ENCODE measurements at regions not wholly inside any gene's neighbourhood (a gene's known extent, or its start where the extent isn't known, plus 50 kb on each side); places are given as distances from the start of the nearest gene placed in this dataset.

DNA sequence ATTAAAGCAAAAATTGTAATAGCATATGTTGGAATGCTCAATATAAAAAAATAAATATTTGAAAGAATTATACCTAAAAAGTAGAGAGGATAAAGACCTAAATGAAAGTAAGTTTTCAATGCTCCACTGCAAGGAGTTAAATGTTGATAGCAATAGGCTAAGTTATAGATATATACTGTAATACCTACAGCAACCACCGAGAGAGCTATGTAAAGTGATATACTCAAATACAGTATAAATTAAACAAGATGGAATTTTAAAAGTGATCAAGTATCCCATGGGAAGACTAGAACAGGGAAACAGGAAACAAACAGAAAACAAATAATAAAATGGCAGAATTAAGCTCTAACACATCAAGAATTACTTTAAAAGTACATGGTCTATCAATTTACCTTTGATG, 73.9 kb downstream of the CASP3 start:
- no peak for DNase-seq

DNA sequence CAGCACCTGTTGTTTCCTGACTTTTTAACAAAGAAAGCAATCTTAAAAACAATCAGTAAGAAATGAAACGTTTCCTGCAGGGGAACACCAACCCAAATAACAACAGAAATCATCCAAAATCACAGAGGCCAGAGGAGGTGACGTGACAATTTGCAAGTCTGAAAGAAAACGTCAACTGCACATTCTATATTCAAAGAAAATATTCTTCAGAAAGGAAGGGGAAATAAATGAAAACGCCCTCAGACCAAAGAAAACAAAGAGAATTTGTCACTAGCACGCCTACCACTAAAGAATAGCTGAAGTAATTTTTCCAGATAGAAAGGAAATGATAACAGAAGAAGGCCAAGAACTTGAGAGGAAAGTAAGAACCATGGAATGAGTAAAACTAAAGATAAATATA, 74.4 kb downstream of the CASP3 start:
- no peak for DNase-seq

DNA sequence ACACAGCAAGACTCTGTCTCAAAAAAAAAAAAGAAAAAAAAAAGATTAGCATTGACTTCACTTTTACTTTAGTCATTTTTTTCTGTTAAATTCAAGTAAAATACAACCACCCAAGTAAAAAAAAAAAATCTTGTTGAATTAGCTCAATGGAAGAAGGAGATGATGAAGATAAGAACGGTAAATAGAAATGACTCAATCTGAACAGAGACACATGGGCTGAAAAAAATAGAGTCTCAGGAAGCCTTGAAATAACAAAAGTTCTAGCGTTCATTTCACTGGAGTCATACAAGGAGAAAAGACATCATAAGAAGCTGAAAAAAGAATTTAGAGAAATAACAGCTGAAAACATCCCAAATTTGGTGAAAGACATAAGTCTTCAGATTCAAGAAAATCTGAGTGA, 75.5 kb downstream of the CASP3 start:
- no peak for DNase-seq

DNA sequence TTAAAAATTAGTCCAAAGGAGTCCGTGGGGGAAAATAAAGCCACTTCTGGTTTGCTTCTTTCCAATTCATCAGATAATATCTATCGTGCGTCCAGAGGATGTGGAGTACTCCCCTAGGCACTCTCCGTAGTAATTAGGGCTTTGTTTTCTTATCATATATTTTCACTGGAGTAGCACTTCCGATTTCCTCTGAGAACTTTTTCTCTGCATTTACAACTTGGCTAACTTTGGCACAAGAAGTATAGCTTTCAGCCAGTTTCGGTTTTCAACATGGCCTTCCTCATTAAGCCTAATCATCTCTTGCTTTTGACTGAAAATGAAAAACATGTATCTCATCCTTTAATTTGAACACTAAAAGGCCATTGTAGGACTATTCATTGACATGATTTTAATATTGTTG, 80.5 kb downstream of the CASP3 start:
- DNase-seq, result no peak

DNA sequence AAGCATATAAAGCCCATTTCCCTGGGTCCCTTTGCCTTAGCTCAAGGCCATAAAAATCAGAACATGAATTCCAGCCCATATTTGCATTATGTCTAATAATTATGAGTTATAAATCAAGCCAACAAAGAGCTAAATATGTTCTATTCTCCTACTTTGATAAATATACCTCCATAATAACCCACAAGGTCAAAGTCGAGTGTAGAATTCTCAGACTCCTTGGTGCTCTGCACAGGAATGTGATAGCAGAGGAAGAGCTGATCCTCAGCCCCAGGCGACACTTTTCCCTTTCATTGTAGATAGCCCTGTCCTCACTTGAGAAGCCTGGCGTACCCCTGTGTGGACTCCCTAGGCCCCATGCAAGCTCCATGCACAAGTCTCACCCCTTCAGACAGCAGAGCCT, 85.6 kb downstream of the CASP3 start:
- DNase-seq, result no peak

DNA sequence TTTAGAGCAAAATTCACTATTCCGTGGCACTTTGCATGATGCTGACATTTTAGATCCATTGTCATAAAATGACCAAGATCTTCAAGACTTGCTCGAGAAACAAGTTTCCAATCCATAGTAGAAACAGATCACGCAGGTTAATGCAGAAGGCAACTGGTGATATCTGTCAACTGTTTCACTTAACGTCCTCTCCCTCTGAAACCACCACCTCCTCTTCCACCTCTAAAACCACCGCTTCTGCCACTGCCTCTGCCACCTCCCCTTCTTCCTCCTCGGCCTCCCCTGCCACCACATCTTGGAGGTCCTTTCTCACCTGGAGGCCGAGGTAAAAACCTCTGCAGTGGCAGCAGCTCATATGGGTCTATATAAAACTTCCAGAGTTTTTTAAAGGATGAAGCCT, 84.6 kb upstream of the IRF2 start:
- DNase-seq, result no peak

DNA sequence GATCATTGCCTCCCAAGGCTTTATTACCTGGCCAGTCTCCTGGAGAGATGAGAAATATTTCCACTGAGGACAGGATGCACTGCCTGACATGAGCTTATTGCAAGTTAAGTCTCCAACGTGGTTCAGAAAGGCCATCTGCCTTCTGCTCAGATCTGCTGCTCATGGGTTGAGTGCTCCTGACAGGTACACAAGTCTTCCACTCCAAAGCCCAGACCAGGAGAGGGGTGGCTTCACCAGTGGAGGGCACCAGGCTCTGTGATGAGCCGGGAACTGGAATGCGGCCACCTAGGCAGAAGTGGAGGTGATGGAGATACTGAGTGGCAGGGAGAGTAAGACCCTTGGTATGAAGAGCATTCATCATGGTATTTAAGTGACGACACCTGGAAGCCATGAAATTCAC, 79.5 kb upstream of the IRF2 start:
- DNase-seq, result no peak

DNA sequence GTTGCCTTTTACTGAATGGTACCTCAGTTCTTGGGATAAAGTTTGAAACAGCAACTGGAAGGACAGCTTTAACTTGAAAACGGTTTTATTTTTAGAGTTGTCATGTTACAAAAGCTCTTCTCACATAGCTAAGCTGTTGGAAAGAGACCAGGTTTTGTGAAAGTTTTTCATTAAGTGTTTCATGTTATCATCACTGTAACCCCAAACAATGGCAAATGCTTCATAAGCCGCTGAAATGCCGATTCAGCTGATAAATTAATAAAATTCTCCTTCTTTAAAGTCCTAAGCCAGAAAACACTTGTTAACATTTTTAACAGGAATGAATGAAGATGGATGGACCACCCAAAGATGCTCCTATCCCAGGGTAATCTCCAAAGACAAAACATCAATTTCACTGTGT, 76.1 kb upstream of the IRF2 start:
- no peak for DNase-seq

DNA sequence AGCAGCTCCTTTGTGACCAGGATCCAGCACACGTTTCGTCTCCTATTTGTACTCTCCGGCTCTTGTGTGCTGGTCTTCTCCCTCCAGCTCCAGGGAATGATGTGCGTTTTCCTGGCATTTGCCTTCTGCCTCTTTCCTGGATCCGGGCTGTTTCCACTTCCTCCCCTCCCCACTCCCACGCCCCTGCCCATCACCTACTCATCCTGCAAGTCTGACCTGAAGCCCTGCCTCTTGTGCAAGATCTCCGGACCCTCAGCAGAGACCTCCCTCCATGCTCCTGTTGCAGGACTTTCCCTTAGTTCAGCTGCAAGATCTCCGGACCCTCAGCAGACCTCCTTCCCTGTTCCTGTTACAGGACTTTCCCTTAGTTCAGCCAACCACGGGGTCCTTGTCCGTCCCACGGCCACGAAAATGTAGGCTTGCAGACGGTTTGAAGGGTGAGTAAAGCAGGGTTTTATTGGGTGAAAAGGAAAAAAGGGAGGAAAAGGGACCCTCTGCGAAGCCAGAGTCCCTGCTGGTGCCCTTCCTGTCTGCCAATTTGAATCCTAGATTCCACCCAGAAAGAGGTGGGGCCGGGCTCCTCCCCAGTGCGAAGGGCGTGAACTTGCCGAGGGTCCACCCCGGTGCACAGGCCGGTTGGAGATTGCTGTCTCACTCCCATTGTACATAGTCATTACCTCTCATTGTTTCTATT, 74.4 kb upstream of the IRF2 start:
- DNase-seq, result no peak

DNA sequence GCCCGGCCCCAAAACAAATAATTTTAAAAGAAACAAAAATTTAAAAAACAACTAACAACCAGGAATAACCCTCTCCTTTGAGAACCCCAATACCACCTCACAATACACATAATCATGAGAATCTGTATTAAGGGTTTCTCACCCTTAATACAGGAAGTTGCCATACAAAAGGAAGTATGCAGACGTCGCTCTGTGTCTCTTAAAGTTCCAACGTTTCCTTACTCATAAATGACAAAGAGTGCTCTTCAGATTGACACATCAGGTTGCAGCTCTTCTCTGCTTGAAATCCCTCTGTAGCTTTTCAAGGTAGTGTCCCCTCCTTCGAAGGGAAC, 73.9 kb upstream of the IRF2 start:
- DNase-seq, result no peak

DNA sequence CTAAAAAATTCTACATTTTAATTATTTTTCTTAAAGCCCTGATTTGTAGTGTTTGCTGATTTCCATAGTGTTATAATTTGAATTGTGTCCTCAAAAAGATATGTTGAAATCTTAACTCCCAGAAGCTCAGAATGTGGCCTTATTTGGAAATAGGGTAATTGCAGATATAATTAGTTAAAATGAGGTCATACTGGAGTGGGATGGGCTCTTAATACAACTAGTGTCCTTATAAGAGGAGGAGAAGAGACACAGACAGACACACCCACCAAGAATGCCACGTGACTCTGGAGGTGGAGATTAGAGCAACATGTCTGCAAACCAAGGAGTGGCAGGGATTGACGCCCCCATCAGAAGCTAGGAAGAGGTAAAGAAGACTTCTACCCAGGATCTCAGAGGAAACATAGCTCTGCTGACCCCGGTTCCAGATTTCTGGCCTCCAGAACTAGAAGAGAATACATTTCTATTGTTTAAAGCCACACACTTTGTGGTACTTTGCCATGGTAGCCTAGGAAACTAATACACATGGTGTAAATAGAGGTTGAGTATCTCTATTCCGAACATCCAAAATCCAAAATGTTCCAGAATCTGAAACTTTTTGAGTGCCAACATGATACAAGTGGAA, 70.5 kb upstream of the IRF2 start:
- no peak for DNase-seq

DNA sequence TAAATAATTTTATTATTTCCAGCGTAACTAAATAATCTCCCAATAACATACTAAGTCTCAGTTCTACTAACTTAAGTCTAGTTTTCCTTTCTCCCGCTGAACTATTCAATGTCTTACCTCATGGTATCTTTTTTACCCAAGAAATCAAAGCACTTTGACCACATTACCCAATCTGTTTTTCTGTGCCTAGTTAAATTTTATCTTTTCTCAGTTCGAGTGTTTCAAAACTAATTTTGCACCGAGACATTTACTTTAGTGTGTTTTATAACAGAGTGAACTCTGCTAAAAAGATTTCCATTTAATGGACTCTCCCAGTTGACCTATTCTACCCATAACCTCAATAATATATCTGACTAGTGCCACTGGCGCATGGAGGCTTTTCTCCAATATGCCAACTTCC, 67.6 kb upstream of the IRF2 start:
- no peak for DNase-seq

DNA sequence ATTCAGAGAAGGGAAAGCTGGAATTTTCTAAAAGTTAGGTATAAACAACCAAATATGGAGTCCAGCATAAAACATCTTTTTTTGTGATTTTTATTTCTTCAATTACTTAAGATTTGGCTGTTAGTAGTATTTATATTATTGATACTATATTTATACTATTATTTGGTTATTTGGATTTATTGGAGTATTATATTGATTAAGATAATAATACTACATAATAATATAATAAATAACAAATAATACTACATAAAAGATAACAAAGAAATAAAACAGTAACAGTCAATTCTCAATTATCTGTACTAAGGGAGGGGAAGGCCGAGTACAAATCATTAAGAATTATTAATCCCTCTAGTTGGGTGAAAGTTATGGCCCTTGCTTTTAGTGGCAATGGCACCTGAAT, 66.0 kb upstream of the IRF2 start:
- no peak for DNase-seq

DNA sequence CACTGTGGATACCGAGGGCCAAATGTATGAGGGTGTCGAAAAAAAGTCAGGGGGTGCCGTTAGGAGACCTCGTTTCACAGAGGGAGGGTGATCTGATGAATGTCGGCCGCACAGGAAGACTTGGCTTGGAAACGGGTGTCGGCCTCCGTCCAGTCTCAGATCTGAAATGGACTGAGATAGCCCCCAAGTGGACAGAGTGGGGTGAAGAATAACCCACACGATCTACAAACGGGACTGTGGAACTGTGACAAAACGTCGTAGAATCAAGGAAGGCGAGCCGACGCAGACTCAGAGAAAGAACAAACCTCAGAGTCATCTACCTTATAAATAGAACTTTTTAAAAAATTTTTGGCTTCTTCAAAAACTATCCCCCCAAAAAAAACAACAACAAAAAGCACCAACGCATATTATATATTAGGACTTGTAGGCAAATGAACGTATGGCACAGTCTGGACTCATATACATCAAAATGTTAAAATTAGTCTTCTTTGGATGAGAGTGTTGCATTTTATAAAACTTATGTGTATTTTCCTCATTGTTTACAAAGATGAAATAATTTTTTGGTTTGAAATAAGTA, 63.8 kb upstream of the IRF2 start:
- DNase-seq, result peak in 1 of 2 experiments; percentile 38

DNA sequence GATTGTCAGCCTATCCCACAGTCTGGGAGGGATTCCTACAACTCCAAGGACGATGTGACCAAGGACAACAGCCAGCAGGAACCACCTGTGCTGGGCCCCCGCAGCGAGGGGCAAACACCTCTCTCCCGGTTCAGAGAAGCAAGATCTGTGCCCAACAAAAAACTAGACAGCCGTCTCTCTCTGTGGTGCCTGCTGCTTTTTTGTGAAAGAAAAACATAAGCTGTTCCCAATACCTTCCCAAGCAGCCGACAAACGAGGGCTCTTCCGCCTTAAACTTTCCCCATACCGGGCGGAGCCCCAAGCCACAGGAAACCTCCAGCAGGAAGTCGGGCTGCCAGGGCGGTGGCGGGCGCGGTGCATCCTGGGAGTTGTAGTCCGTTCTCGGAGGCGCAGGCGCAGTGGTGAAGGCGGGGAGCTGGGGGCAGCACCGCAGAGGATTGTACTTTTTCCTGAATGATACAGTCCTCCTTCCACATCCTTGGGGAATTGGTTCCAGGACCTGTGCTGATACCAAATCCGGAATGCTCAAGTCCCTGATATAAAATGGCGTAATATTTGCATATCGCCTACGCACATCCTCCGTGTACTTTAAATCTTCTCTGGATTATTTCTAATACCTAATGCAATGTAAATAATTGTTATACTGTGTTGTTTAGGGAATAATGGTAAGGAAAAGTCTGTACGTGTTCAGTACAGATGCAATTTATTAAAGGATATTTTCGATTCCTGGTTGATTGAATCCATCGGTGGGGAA, 63.1 kb upstream of the IRF2 start:
- peak; percentile 71 to 93 for DNase-seq

DNA sequence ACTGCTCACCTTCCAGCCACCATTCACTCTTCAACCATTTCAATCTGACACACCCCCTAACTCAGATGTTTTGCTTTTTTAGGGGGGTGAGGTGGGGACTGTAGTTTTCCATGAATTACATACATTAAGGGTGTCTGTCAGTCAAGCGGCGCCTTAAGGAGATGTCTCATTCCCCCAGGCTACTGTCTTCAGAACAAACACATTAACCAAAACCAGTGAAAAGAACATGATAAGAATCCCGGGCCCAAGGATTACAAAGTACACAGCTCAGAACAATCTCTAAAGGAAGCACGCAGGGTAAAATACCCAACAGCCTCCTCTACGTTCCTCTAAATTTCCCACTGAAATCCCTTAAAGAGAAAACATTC, 62.5 kb upstream of the IRF2 start:
- DNase-seq, result no peak

DNA sequence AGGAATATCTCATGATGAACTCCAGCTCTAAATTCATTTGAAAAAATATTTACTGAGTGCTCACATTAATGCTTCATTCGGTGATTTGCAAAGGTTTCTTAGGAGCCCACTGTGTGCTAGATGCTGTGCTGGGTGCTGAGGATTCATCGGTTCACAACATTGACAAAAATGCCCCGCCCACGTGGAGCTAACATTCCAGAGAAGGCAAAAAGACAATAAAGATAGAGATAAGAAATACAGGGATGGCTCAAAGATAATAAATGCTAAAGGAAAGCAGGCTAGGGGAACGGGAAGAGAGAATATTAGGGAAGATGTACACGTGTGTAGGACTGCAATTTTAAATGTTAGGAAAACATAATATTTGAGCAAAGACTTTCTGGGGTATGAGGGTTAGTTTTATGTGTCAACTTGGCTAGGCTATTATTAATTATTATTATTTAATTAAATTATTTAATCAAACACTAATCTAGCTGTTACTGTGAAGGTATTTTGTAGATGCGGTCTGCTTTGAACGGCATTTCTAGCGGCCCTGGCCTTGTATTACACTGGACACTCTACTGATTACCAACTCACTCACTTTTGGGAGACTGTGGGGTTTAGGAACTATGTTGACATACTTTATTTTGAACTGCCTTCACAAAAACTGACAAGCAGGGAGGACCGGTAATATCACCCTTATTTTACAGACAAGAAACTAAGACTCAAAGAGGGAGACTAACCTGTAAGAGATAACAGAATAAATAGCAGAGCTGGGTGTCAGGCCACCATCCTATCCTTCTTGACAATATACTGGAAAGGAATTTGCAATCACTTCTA, 61.9 kb upstream of the IRF2 start:
- DNase-seq, result no peak

DNA sequence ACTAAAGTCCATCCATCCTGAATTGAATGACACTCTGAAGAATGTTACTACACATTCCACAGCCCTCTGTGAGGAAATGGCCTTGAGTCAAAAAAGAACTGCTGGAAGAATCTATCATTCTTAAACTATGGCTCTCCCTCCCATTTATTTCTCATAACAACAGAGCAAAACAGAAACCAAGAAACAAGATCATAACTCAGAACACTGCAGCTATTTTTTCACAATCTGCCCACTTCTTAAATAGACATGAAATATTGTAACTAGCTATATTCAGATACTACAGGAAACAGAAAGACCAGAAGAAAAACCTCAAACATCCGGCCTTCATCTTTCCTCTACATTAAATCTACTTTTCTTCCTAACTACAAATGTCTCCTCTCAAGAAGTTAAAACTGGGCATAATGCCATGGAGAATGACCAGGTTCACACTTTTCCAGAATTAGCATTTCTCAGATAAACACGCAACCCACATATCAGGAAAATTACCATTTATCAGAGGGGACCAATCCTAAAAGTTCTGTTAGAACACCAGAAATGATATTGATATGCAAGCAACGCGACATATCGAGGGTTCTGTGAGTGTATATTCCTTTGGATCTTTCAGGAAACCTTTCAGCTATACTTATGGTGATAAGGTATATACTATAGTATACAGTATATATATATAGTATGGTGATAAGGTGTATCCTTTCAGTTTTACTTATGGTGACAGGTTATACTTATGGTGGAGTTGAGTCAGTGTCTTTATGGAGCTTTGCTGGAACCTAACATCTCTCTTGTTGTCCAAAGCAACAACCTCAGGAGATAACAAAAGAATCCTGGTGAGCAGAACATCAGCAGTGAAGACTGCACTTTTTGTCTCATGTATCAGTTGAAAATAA, 60.4 kb upstream of the IRF2 start:
- no peak for DNase-seq

DNA sequence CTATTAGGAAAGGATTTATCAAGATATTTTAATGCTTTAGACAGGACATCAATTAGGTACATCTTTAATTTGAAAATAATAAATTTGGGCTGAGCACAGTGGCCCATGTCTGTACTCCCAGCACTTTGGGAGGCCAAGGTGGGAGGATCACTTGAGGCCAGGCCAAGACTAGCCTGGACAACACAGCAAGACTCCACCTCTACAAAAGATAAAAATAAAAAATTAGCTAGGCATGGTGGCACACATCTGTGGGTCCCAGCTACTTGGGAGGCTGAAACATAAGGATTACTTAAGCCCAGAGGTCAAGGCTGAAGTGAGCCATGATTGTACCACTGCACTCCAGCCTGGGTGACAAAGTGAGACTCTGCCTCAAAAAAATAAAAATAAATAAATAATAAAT, 59.6 kb upstream of the IRF2 start:
- no peak for DNase-seq

DNA sequence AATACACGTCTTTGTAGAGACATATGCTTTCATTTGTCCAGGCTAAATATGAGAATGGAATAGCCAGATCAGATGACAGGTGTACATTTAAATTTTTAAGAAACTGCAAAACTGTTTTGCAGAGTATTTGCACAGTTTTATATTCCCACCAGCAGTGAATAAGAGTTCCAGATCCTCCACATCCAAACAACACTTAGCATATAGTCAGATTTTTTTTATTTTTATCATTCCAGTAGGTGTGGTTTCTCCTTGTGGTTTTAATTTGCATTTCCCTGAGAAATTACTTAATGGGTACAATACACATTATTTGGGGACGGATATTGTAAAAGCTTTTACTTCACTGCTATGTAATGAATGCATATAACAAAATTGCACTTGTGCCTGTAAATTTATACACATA, 56.7 kb upstream of the IRF2 start:
- DNase-seq, result no peak

DNA sequence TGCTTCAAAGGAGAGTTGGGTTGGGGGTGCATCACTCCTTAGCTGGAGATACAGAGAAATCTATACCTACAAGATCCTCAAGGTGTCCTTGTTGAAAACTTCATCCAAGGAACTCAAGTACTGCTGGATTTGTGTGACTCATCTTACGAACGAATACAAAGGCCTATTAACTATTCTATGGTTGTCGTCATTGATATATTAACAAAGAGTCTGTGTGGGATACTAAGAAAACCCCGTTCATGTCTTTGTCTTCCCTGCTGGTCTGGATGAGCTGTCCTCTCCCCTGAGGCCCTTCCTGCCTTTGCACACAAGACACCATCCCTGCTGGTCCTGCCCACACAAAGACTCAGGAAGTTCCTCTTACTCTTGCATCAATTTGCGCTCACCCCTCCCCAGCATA, 54.9 kb upstream of the IRF2 start:
- no peak for DNase-seq

DNA sequence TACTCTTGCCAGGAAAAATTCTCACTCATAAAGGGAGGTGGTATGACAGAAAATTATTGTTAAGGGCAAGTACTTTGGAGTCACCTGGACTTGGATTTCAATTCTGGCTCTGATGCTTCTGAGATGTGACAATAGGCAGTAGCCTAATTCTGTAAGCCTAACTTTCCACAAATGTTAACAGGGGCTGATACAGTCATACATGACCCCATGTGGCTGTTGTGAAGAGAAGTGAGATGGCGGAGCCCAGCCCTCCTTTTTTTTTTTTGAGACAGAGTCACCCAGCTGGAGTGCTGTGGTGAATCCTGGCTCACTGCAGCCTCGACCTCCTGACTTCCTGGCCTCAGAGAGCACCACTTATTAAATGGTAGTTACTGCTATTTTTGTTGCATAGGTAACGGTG, 54.4 kb upstream of the IRF2 start:
- DNase-seq, result no peak

All from NCI-H446 (cell line).